Stomach (tissue), 4 donors: ENCODE measurements at regions not wholly inside any gene's neighbourhood (a gene's known extent, or its start where the extent isn't known, plus 50 kb on each side); places are given as distances from the start of the nearest gene placed in this dataset.

Source experiments
- POLR2AphosphoS5 ChIP-seq, 3 donors: sonication (generic); formaldehyde crosslinking; IDR thresholded peaks; one replicate each; pipeline ENCODE4 v1.6.1; 2016; ENCODE audit warnings: antibody characterized with exemption in 3 of 3
- TF ChIP-seq, protein P1 (sequence below), 7 experiments: fragments of 450-650 bp in 4 of 7; fragments of 200-600 bp in 3 of 7; sonication (generic) in 3 of 7; IDR thresholded peaks; one replicate each; pipeline ENCODE4 v1.5.1; 2016 to 2019; ENCODE audit warnings: antibody characterized with exemption in 7 of 7, control low read depth in 2 of 7, mild to moderate bottlenecking in 1 of 7

DNA sequence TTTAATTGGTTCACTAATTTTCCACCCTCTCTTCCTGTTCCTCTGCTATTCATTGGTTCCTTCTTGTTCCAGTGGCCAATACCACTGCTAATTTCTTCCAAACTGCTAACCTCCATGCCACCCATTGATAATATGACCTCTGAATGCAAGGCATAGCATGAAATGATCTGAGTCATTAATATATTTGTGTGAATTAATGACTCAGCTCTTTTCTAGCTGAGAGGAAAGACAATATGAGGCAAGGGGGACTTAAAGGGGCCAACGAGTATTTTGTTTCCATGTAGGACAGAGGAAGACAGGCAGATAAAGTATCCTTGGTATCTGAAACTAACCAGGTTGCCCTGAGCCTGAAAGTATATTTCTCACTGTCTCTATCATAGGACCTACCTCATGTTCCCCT is 154.3 kb upstream of the BRINP1 start:
- TF ChIP-seq POLR2AphosphoS5 (IDR thresholded peaks at IDR 0.05): no peak
- TF ChIP-seq, protein P1, sequence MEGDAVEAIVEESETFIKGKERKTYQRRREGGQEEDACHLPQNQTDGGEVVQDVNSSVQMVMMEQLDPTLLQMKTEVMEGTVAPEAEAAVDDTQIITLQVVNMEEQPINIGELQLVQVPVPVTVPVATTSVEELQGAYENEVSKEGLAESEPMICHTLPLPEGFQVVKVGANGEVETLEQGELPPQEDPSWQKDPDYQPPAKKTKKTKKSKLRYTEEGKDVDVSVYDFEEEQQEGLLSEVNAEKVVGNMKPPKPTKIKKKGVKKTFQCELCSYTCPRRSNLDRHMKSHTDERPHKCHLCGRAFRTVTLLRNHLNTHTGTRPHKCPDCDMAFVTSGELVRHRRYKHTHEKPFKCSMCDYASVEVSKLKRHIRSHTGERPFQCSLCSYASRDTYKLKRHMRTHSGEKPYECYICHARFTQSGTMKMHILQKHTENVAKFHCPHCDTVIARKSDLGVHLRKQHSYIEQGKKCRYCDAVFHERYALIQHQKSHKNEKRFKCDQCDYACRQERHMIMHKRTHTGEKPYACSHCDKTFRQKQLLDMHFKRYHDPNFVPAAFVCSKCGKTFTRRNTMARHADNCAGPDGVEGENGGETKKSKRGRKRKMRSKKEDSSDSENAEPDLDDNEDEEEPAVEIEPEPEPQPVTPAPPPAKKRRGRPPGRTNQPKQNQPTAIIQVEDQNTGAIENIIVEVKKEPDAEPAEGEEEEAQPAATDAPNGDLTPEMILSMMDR (IDR thresholded peaks at IDR 0.05): no peak
